ENCODE measurements at regions not wholly inside any gene's neighbourhood (a gene's known extent, or its start where the extent isn't known, plus 50 kb on each side); places are given as distances from the start of the nearest gene placed in this dataset.
A peak's percentile ranks its signal among the peaks of the same experiment; 100 is the strongest.

DNA sequence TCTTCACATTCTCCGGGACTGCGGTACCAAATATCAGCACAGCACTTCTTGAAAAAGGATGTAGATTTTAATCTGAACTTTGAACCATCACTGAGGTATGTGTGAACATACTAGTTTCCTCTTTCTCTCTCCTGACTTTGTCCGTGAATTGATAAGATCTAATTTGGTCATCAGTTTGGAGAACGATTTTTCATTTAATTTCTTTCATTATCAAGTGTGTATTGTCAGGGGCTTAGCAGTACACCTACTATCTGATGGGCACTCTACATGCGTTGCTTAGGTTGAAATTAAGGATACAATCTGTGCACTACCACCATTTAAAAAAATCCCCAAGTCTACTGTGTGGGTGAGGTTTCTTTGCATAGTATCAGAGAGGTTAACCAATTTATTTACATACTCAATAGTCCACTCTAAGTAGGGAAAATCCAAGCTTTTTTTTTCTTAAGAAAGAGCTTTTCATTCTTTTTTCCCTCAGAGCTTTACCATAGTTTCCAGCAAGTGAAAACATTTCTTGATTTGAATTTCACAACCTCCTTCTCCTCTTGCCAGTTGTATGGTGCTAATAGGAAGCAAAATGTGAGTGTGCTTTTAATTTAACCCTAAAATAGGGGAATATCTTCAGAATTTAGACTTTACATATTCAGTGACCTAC is 105.4 kb upstream of the ESR1 start:
- DNase-seq = peak; percentile 12

GRCh38 chr6:151702851-151703658 is 104.4 kb upstream of the ESR1 start:
- DNase-seq = peak; percentile 27

GRCh38 chr6:151704383-151704782 is 103.1 kb upstream of the ESR1 start:
- DNase-seq = no peak

GRCh38 chr6:151705993-151706733 is 101.3 kb upstream of the ESR1 start:
- no peak for DNase-seq

- no peak for DNase-seq
Observed at GRCh38 chr6:151709329-151709728, 98.2 kb upstream of the ESR1 start.

DNA sequence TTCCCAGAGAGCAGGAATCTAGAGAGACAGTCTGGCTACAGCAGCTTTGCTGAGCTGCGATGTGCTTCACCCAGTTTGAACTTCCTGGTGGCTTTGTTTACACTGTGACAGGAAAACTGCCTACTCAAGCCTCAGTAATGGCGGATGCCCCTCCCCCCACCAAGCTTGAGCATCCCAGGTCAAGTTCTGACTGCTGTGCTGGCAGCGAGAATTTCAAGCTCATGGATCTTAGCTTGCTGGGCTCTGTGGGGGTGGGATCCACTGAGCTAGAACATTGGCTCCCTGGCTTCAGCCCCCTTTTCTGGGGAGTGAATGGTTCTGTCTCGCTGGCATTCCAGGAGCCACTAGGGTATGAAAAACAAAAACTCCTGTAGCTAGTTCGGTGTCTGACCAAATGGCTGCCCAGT is 91.0 kb upstream of the ESR1 start:
- DNase-seq = peak; percentile 15

GRCh38 chr6:151719070-151719469 is 88.4 kb upstream of the ESR1 start:
- no peak for DNase-seq

- no peak for DNase-seq
Observed at GRCh38 chr6:151721146-151721545, 86.3 kb upstream of the ESR1 start.

DNA sequence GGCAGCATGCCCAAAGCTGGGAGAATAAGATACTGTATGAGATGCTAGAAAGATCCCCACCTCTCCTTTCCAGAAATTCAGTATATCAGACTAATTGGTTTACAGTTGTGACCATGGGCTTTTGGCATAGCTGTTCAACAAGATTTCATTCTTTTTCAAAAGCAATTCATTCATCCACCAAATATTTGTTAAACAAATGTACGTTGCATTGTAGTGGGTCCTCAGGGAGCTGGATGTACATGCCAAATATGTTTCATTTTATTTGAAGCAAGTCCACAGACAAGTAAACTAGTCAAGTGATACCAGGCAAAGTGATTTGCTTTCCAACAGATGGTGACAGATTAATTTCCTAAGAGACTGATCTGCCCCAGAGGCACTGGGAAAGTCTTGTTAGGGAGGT is 85.8 kb upstream of the ESR1 start:
- DNase-seq = no peak

DNA sequence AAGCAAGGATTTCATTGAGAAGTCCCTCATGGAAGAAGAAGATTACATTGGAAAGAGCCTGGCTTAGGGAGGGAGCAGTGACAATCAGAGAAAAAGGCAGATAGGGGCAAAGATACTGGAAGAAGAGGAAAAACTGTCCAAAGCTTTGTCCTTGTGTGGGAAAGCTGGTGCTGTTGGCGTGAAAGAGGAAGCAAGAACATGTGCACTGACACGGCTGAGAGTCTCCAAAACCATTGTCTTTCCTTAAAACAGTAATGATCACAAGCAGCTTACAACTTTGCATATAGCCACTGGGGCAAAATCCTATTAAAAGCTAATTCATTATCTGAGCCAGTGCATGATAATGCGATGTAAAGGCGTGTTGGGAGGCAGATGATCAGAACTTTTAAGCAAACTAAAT is 85.1 kb upstream of the ESR1 start:
- DNase-seq = no peak

GRCh38 chr6:151723152-151723551 is 84.3 kb upstream of the ESR1 start:
- DNase-seq = peak; percentile 22

DNA sequence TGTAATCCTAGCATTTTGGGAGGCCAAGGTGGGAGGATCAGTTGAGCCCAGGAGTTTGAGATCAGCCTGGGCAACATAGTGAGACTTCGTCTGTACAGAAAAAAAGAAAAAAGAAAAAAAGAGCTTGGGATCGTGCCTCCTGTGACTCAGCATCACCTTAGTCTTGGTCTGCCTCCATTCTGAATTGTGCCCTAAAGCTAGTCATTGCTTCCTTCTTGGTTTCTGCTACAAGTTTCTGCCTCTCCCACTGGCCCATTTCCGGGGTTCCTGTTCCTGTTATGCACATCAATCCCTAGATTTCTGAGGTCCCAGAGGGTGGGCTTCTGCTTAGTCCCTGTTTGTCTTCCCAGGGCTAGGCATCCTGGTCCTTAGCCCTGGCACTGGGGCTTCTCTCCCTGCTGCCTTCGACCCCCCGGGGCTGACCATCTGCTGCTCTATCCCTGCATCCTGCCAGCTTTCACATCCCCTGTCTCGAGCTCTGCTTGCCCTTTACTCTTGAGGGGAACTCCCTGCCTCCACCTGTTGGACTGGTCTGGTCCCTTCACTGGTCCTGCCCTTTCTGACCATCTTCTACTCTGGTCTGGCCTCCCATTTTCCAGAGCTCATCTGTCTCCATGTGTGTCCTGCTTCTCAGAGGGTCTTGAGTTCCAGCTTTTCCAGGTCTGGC is 77.5 kb upstream of the ESR1 start:
- DNase-seq = no peak

DNA sequence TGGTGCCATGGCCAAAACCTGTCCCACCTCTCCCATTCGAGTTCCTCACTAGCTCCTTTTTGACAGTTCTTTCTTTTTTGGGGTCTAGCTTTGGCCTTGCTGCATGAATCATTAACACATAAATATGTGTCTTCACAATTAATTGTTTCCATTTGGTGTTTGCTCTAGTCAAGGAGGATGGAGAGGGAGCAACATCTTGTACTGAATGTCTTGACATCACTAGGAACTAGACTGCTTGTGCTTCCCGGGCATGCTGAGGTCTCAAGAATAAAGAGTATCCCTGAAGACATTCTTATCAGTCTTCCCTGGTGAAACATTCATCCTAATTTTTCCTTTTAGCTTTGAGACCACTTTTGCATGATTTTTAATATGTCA is 77.0 kb upstream of the ESR1 start:
- DNase-seq = no peak

DNA sequence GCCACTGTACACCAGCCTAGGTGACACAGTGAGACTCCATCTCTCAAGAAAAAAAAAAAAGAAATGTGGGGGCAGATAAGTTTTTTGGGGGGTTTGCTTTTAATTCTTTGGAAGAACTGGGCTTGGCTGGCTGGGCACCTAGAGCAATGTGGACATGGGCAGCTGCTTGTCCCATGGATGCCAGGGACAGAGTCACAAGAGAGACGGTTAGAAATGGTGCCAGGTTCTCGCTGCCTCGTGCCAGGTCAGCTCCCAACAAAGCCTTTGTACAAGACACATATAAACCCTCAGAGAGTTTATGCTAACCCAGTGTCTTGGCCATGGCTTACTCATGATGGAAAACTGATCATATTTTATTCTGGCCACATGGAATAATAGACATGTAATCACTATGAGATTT is 76.2 kb upstream of the ESR1 start:
- no peak for DNase-seq

DNA sequence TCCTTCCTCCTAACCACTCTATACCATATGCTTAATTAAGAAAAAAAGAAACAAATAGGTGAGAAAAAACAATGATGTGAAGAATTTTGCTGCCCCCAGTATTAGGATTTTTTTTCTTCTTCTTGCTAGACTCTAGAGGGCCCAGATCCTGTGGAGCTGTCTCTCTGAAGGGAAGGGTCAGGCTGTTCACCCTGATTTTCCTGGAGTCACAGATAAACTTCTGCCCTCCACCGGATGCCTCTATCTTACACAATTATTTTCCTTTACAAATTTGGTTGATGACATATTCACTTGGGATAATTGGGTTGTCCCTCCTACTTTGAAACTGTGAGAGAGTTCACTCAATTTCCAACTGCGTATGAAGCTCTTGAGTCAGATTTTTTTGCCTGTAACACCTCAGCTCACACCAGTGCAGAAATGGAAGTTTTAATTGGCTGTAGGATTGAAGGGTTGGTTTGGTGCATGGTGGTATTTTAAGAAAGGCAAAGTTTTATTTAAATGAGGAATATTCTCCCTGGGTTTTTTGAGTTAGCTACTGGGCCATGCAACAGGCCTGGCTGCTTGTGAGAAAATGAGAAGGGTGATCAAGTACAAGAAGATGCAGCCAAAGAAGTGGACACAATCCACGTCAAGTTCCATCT is 73.7 kb upstream of the ESR1 start:
- DNase-seq = no peak

DNA sequence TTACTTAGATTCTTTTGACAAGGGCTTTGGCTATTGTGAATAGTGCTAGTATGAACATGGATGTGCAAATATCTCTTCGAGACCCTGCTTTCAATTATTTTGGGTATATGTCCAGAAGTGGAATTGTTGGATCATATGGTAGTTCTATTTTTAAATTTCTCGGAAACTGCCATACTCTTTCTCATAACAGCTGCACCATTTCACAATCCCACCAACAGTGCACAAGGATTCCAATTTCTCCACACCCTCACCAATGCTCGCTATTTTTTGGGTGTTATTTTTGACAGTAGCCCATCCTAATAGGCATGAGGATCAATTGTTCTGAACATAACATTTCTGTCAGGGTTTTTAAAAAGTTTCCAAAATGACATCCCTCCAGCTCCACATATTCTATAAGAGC is 69.2 kb upstream of the ESR1 start:
- DNase-seq = no peak

- DNase-seq = no peak
Observed at GRCh38 chr6:151738960-151739359, 68.5 kb upstream of the ESR1 start.

- no peak for DNase-seq
Observed at GRCh38 chr6:151740820-151741219, 66.7 kb upstream of the ESR1 start.

GRCh38 chr6:151747896-151748295 is 59.6 kb upstream of the ESR1 start:
- DNase-seq = no peak

DNA sequence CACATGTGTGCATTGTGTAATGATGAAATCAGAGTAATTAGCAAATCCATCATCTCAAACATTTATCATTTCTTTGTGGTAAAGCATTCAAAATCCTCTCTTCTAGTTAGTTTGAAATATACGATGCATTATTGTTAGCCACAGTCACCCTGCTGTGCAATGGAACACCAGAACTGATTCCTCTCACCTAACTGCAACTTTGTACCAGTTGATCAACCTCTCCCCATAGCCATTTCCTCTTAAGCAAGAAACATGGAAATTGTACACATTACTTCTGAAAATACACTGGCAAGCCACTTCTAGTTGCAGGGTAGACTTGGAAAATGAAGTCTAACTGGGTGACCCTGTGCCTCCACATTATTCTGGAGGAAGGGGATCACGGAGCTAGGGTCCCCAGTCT is 58.1 kb upstream of the ESR1 start:
- no peak for DNase-seq

DNA sequence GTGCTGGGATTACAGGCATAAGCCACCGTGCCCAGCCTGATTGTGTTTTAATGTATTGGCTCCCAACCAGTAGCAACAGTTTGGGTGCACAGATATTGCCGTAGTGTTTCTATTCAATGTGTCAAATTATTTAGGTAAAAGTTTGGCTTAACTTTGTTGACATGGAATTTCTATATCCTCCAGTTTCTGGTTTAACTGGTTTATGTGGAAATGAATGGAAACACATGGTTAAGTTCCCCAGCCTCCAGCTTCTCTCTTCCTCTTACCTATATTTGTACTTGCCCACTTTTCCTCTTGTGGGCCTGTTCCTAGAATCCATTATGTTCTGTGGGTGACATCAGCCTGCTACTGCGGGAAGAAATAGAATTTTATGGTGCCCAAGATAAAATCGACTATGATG is 53.9 kb upstream of the ESR1 start:
- DNase-seq = no peak

DNA sequence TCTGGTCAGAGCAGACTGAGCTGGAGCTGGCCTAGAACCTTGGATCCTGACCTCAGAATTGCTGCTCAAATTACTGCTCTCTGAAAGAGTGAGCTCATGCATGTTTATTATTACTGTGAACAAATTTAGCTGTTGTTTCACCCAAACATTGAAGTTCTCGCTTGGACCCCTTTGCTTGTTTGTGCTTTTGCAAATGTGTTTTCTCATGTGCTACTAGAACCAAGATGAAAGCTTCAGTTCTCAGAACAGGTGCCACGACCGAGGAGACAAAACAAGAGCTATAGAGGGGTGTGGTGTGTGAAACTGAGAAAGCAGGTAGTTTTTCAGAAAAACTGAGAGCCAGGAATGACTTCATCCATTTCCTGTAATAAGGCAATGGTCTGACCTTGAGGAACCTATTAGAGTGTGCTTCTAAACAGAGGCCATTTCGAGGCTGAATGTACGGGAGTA is 50.0 kb upstream of the ESR1 start:
- DNase-seq = peak; percentile 28

Measured in CD4-positive, alpha-beta T cell treated with Interleukin-21 for 1 hour (primary cell).